ENCODE measurements at regions not wholly inside any gene's neighbourhood (a gene's known extent, or its start where the extent isn't known, plus 50 kb on each side); places are given as distances from the start of the nearest gene placed in this dataset.

DNA sequence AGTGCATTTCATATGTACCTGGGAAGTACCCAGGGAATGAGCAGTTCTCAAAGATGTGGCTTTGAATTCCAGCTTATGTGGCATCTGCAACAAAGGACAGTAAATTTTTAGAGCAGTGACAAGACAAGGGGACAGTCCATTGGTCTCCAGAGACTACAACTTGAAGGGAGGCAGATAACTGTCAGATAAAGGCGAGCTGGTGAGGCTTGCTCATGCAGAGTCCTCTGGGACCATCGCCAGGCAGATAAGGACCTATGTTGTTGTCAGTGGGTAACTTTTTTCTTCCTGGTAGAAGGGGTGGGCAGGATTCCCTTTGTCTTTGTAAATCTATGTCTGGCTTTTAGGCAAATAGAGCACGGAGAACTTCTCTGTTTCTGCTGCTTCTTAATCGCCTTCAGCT, 120.2 kb downstream of the ICE1 start (continued):
- TF ChIP-seq NR2C2 (CRISPR knock-in tag; IDR thresholded peaks at IDR 0.05) (no peak), ZNF416 (CRISPR knock-in tag; IDR thresholded peaks at IDR 0.05) (no peak), SOX15 (CRISPR knock-in tag; IDR thresholded peaks at IDR 0.05) (no peak), TEAD4 (CRISPR knock-in tag; IDR thresholded peaks at IDR 0.05) (no peak), FOXK1 (CRISPR knock-in tag; IDR thresholded peaks at IDR 0.05) (no peak), HMGA2 (CRISPR knock-in tag; IDR thresholded peaks at IDR 0.05) (no peak), ZNF671 (CRISPR knock-in tag; IDR thresholded peaks at IDR 0.05) (no peak), ZMAT4 (CRISPR knock-in tag; IDR thresholded peaks at IDR 0.05) (no peak)

GRCh38 chr5:5540065-5540464, 117.6 kb downstream of the ICE1 start:
- Mint-ChIP-seq H3K27ac (no peak overlapping the region), H3K4me1 (peaks cover 52% of the 10 kb centered on the region), H3K9me3 (peaks cover 11% of the 10 kb centered on the region)

More at GRCh38 chr5:5540065-5540464, 117.6 kb downstream of the ICE1 start:
- no peak for DNase-seq (ENCODE audit: low spot score)
- CTCF ChIA-PET: no interaction called here
- Mint-ChIP-seq H3K36me3 (no peaks in the 10 kb centered on the region; the same call in 1 of the 2 replicates), H3K27me3 (ENCODE audit: low read depth) (peaks cover 21% of the 10 kb centered on the region), H3K4me3 (no peak overlapping the region)
- TF ChIP-seq ATF6 (CRISPR knock-in tag; IDR thresholded peaks at IDR 0.05): no peak
- TF ChIP-seq NFATC4 (CRISPR knock-in tag; IDR thresholded peaks at IDR 0.05): no peak
- TF ChIP-seq MXD4 (CRISPR knock-in tag; IDR thresholded peaks at IDR 0.05; ENCODE audit: borderline replicate concordance): no peak
- no peak for TF ChIP-seq NFE2L1 (CRISPR knock-in tag; IDR thresholded peaks at IDR 0.05)
- no peak for TF ChIP-seq FOXJ3 (CRISPR knock-in tag; IDR thresholded peaks at IDR 0.05; ENCODE audit: borderline replicate concordance)
- no peak for TF ChIP-seq NR3C1 (CRISPR knock-in tag; conservative IDR thresholded peaks at IDR 0.05; ENCODE audit: low read depth)
- no peak for TF ChIP-seq MYBL2 (CRISPR knock-in tag; IDR thresholded peaks at IDR 0.05)
- TF ChIP-seq ELF4 (CRISPR knock-in tag; IDR thresholded peaks at IDR 0.05; ENCODE audit: low read depth): no peak
- TF ChIP-seq TP53 (CRISPR knock-in tag; IDR thresholded peaks at IDR 0.05): no peak
- TF ChIP-seq, protein P1, sequence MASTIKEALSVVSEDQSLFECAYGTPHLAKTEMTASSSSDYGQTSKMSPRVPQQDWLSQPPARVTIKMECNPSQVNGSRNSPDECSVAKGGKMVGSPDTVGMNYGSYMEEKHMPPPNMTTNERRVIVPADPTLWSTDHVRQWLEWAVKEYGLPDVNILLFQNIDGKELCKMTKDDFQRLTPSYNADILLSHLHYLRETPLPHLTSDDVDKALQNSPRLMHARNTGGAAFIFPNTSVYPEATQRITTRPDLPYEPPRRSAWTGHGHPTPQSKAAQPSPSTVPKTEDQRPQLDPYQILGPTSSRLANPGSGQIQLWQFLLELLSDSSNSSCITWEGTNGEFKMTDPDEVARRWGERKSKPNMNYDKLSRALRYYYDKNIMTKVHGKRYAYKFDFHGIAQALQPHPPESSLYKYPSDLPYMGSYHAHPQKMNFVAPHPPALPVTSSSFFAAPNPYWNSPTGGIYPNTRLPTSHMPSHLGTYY (CRISPR knock-in tag; IDR thresholded peaks at IDR 0.05): no peak
- TF ChIP-seq HMGXB4 (CRISPR knock-in tag; IDR thresholded peaks at IDR 0.05): no peak
- TF ChIP-seq, protein P2, sequence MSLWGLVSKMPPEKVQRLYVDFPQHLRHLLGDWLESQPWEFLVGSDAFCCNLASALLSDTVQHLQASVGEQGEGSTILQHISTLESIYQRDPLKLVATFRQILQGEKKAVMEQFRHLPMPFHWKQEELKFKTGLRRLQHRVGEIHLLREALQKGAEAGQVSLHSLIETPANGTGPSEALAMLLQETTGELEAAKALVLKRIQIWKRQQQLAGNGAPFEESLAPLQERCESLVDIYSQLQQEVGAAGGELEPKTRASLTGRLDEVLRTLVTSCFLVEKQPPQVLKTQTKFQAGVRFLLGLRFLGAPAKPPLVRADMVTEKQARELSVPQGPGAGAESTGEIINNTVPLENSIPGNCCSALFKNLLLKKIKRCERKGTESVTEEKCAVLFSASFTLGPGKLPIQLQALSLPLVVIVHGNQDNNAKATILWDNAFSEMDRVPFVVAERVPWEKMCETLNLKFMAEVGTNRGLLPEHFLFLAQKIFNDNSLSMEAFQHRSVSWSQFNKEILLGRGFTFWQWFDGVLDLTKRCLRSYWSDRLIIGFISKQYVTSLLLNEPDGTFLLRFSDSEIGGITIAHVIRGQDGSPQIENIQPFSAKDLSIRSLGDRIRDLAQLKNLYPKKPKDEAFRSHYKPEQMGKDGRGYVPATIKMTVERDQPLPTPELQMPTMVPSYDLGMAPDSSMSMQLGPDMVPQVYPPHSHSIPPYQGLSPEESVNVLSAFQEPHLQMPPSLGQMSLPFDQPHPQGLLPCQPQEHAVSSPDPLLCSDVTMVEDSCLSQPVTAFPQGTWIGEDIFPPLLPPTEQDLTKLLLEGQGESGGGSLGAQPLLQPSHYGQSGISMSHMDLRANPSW (CRISPR knock-in tag; conservative IDR thresholded peaks at IDR 0.05; ENCODE audit: low read depth): no peak
- TF ChIP-seq, protein P3, sequence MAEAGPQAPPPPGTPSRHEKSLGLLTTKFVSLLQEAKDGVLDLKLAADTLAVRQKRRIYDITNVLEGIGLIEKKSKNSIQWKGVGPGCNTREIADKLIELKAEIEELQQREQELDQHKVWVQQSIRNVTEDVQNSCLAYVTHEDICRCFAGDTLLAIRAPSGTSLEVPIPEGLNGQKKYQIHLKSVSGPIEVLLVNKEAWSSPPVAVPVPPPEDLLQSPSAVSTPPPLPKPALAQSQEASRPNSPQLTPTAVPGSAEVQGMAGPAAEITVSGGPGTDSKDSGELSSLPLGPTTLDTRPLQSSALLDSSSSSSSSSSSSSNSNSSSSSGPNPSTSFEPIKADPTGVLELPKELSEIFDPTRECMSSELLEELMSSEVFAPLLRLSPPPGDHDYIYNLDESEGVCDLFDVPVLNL (CRISPR knock-in tag; IDR thresholded peaks at IDR 0.05; ENCODE audit: borderline replicate concordance, low read depth): no peak
- TF ChIP-seq, protein P4, sequence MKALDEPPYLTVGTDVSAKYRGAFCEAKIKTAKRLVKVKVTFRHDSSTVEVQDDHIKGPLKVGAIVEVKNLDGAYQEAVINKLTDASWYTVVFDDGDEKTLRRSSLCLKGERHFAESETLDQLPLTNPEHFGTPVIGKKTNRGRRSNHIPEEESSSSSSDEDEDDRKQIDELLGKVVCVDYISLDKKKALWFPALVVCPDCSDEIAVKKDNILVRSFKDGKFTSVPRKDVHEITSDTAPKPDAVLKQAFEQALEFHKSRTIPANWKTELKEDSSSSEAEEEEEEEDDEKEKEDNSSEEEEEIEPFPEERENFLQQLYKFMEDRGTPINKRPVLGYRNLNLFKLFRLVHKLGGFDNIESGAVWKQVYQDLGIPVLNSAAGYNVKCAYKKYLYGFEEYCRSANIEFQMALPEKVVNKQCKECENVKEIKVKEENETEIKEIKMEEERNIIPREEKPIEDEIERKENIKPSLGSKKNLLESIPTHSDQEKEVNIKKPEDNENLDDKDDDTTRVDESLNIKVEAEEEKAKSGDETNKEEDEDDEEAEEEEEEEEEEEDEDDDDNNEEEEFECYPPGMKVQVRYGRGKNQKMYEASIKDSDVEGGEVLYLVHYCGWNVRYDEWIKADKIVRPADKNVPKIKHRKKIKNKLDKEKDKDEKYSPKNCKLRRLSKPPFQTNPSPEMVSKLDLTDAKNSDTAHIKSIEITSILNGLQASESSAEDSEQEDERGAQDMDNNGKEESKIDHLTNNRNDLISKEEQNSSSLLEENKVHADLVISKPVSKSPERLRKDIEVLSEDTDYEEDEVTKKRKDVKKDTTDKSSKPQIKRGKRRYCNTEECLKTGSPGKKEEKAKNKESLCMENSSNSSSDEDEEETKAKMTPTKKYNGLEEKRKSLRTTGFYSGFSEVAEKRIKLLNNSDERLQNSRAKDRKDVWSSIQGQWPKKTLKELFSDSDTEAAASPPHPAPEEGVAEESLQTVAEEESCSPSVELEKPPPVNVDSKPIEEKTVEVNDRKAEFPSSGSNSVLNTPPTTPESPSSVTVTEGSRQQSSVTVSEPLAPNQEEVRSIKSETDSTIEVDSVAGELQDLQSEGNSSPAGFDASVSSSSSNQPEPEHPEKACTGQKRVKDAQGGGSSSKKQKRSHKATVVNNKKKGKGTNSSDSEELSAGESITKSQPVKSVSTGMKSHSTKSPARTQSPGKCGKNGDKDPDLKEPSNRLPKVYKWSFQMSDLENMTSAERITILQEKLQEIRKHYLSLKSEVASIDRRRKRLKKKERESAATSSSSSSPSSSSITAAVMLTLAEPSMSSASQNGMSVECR (CRISPR knock-in tag; IDR thresholded peaks at IDR 0.05; ENCODE audit: borderline replicate concordance): no peak
- TF ChIP-seq PRRX2 (CRISPR knock-in tag; IDR thresholded peaks at IDR 0.05): no peak
- no peak for TF ChIP-seq ZNF232 (CRISPR knock-in tag; IDR thresholded peaks at IDR 0.05)
- TF ChIP-seq ZNF416 (CRISPR knock-in tag; IDR thresholded peaks at IDR 0.05): no peak
- POLR2A ChIA-PET: no interaction called here
- ATAC-seq: no peak
